ENCODE measurements at regions not wholly inside any gene's neighbourhood (a gene's known extent, or its start where the extent isn't known, plus 50 kb on each side); places are given as distances from the start of the nearest gene placed in this dataset.
"Not testable (repeated sequence)": the region's sequence is repeated elsewhere in the genome, so short reads cannot be mapped to it uniquely, and the experiment has no call there.

DNA sequence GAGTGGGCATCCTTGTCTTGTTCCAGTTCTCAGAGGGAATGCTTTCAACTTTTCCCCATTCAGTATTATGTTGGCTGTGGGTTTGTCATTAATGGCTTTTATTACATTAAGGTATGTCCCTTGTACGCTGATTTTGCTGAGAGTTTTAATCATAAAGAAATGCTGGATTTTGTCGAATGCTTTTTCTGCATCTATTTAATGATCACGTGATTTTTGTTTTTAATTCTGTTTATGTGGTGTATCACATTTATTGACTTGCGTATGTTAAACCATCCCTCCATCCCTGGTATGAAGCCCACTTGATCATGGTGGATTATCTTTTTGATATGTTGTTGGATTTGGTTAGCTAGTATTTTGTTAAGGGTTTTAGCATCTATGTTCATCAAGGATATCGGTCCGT lies 266.9 kb upstream of the DIPK2B start:
- DNase-seq = not testable (repeated sequence)

GRCh38 chrX:45455732-45456131 lies 255.1 kb upstream of the DIPK2B start:
- not testable (repeated sequence) for DNase-seq

DNA sequence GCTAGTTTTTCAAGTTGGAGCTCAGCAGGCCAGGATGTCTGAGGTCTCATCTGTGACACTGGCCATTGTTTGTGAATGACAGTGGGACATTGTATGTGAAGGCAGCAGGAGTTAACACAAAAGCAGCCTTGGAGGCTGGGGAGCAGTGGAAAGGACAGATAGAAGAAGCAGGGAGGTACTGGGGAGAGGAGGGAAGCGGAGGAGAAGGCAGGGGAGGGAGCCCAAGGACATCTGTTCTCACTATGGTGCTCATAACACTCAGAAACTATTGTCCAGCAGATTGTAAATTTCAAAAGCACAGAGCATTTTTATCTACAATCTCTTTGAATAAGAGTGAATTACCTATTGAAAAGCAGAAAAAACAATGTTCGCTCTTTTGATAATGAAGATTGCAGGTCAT lies 253.6 kb upstream of the DIPK2B start:
- no peak for DNase-seq

DNA sequence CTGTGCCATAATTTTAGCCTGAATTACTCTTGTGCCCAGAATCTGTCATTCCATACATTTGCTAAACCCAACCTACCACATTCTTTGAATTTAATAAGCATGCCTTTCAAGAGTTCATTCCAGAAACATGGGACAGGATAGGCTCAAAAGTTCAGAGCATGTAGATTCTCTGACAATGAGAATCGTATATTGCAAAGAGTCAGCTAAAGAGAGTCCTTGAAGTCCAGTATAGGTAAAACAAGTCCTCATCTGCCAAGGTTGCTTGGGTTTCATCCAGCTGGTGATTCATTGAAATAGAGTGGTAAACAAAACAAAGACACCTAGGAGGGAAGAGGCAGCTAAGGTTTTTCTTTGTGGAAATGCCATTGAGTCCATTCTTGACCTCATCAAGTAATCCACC lies 249.3 kb upstream of the DIPK2B start:
- no peak for DNase-seq

- DNase-seq = no peak
Observed at GRCh38 chrX:45447995-45448394, 247.3 kb upstream of the DIPK2B start.

DNA sequence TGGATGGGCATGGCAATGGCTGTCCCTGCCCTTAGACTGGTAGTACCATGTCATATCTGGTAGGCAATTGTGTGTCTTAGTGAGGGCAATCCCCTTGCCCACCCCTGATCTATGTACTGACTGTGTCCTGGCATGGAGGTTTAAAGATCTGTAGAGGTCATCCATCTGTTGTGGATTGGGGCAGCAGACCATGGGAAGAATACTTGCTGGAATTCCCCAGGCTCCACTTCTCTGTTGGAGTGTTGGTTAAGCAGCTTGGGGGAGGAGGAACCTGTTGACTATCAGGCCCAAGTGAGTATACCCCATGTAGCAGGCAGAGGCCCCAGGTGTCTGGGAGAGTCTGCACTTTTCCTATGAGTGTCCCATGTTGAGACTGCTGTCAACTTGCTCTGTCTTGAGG lies 246.7 kb upstream of the DIPK2B start:
- DNase-seq = peak; percentile 32 to 55 (median 53)

- peak; percentile 58 to 86 (median 82) for DNase-seq
Observed at GRCh38 chrX:45445745-45446412, 245.2 kb upstream of the DIPK2B start.

GRCh38 chrX:45437186-45437585 lies 236.5 kb upstream of the DIPK2B start:
- DNase-seq = no peak

- DNase-seq = no peak
Observed at GRCh38 chrX:45435481-45435880, 234.8 kb upstream of the DIPK2B start.

- DNase-seq = no peak
Observed at GRCh38 chrX:45434231-45434630, 233.6 kb upstream of the DIPK2B start.

DNA sequence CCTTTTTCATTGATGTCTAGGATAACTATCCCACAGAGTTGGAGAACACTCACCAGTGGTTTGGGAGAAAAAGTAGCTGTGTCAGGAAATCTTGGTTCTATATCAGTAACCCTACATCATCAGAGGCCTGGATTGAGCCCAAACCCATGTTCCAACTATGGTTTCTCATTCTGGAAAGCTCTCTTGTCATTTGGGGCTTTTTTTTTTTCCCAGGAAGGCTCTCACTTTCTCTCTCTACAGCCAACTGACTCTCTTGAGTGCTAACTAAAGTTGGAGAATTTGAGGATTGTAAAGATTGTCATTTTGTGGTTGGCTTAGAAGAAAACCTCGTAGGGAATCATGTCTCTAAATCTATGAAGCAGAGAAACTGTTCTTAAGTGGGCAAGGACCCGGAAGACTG lies 228.2 kb upstream of the DIPK2B start:
- DNase-seq = no peak

GRCh38 chrX:45424326-45424725 lies 223.7 kb upstream of the DIPK2B start:
- no peak for DNase-seq

DNA sequence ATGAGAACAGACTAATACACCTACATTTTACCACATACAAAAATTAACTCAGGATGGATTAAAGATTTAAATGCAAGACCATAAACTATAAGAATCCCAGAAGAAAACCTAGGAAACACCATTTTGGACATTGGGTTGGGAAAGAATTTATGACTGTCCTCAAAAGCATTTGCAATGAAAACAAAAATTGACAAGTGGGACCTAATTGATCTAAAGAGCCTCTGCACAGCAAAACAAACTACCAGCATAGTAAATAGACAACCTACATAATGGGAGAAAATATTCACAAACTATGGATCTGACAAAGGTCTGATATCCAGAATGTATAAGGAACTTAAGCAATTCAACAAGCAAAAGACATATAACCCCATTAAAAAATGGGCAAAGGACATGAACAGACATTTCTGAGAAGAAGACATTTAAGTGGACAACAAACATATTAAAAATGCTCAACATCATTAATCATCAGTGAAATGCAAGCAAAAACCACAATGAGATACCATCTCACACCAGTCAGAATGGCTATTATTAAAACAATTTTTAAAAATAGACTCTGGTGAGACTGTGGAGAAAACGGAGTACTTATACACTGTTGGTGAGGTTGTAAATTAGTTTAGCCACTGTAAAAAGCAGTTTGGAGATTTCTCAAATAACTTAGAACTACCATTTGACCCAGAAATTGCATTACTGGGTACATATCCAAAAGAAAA lies 221.7 kb upstream of the DIPK2B start:
- no peak for DNase-seq

- DNase-seq = peak in 1 of 3 donors; percentile 1
Observed at GRCh38 chrX:45421806-45422205, 221.1 kb upstream of the DIPK2B start.

GRCh38 chrX:45404206-45404605 lies 203.5 kb upstream of the DIPK2B start:
- DNase-seq = no peak

DNA sequence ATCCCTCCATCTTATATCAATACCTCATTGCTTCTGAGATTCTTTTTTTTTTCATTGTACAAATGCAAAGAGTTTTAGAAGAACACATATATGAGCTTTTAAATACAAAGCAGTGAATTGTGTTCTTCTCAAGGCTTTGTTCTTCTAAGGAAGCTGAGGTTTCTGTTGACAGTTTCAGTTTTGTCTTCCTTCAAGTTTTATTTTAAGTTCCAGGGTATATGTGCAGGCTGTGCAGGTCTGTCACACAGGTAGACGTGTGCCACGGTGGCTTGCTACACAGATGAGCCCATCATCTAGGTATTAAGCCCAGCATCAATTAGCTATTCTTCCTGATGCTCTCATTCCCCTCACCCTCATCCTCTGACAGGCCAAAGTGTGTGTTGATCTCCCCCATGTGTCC lies 201.2 kb upstream of the DIPK2B start:
- no peak for DNase-seq

- not testable (repeated sequence) for DNase-seq
Observed at GRCh38 chrX:45400951-45401725, 200.5 kb upstream of the DIPK2B start.

GRCh38 chrX:45400027-45400779 lies 199.5 kb upstream of the DIPK2B start:
- no peak for DNase-seq

- no peak for DNase-seq
Observed at GRCh38 chrX:45385757-45386156, 185.1 kb upstream of the DIPK2B start.

GRCh38 chrX:45381841-45382240 lies 181.2 kb upstream of the DIPK2B start:
- no peak for DNase-seq

DNA sequence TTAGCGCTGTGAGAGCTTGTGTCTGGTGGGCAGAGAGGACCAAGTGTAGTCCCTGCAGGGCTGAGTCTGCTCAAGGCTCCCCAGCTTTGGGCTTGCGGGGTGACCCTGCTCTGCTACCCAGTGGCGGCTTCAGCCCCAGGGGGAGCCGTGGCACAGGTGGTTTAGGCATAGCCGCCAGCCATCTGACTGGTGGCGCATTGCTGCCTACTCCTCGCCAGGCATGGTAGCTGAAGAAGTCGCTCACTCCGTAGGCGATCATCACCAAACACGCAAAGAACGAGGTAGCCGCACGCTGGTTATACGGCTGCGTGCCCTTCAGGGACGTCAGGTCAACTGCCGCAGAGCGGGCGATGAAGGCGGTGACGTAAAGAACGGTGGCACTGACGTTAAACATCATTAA lies 180.7 kb upstream of the DIPK2B start:
- DNase-seq = no peak

DNA sequence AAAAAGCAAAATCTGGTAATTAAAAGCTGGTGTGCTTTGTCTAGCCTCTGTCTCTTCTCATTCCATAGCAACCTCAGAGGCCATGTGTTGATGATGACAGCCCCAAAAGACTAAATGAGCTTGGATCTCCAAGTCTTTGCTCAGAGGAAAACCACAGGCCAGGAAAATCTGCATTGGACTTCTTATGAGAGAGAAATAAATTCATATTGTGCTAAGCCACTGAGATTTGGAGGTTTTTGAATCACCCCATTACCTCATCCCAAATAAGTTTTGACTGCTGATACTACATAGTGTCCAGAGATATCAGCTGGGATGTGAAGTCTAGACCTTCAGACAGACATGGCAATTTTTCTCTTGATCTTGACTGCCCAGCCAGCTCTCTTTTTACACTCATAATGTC lies 178.6 kb upstream of the DIPK2B start:
- DNase-seq = no peak

DNA sequence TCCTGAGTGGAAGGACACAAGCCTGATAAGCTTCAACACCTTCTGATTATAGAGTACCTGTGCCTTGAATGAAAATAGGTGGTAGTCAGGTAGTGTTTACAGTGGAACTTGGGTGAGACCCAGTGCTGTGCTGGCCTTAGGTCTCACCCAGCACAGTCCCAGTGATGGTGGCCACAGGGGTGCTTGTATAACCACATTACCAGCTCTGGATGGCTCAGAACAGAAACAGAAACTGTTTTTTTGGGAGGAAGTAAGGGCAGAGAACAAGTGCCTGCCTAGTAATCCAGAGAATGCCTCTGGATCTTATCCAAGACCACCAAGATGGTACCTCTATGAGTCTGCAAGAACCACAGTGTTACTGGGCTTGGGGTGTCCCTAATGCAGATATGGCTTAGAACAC lies 171.5 kb upstream of the DIPK2B start:
- DNase-seq = peak in 1 of 3 donors; percentile 2
